ENCODE measurements at regions not wholly inside any gene's neighbourhood (a gene's known extent, or its start where the extent isn't known, plus 50 kb on each side); places are given as distances from the start of the nearest gene placed in this dataset.

DNA sequence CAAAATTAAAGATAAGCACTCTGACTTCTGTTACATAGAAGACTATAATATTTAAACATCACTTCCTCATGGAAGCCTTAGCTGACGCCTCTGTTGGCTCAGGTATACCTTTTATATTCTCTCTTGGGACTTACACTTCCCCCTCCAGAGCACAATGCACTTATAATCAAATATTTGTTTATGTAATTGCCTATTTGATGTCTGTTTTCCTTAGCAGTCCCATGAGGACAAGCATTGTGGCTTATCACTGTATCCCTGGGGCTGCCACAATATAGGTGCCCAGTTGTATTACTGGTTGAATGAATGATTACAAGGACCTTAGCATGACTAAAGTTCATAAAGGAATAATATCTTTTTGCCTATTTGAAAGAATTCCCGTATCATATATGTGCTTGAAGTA is 186.7 kb upstream of the VGLL2 start:
- H3K4me2 ChIP-seq (ENCODE audit: low read length): no peak overlapping the region

DNA sequence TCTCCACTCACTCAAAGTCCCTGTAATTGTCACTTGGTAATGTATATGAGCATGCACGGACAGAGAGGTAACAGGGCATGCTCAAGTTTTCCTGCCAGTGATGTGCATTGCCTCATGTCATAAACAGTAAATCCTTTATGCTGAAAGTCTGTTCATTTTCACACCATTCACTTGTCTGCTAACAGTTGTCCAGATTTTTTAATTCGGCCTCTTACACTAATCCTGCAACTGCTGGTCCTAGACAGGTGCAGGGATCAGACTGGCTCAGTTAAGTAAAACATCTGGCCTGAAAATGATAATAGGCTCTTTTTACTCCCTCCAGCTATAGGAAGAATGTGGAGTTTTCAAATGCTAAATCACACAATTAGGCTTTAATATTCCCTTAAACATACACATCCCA is 185.4 kb upstream of the VGLL2 start:
- no peaks in the 10 kb centered on the region for H3F3A ChIP-seq (ENCODE audit: insufficient read depth, low read length)
- no peaks in the 10 kb centered on the region for H3K79me2 ChIP-seq (ENCODE audit: insufficient read depth, low read length)
- no peak overlapping the region for H2AFZ ChIP-seq (ENCODE audit: low read length)
- no peak overlapping the region for H3K4me2 ChIP-seq (ENCODE audit: low read length)
- H3K27me3 ChIP-seq (ENCODE audit: insufficient read depth, low read length): no peaks in the 10 kb centered on the region
- H3K36me3 ChIP-seq (ENCODE audit: insufficient read depth, low read length): no peaks in the 10 kb centered on the region
- no peak overlapping the region for H3K4me3 ChIP-seq (ENCODE audit: low read depth, low read length, poor library complexity, severe bottlenecking)
- no peaks in the 10 kb centered on the region for H4K20me1 ChIP-seq (ENCODE audit: insufficient read depth, low read length)
- no peak for TF ChIP-seq EZH2 (IDR thresholded peaks at IDR 0.05; ENCODE audit: borderline replicate concordance, low read length)
- TF ChIP-seq, protein P1, sequence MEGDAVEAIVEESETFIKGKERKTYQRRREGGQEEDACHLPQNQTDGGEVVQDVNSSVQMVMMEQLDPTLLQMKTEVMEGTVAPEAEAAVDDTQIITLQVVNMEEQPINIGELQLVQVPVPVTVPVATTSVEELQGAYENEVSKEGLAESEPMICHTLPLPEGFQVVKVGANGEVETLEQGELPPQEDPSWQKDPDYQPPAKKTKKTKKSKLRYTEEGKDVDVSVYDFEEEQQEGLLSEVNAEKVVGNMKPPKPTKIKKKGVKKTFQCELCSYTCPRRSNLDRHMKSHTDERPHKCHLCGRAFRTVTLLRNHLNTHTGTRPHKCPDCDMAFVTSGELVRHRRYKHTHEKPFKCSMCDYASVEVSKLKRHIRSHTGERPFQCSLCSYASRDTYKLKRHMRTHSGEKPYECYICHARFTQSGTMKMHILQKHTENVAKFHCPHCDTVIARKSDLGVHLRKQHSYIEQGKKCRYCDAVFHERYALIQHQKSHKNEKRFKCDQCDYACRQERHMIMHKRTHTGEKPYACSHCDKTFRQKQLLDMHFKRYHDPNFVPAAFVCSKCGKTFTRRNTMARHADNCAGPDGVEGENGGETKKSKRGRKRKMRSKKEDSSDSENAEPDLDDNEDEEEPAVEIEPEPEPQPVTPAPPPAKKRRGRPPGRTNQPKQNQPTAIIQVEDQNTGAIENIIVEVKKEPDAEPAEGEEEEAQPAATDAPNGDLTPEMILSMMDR (IDR thresholded peaks at IDR 0.05; ENCODE audit: low read length): no peak
- H3K27ac ChIP-seq (ENCODE audit: low read depth, low read length, poor library complexity, severe bottlenecking): no peak overlapping the region
- no peaks in the 10 kb centered on the region for H3K4me1 ChIP-seq (ENCODE audit: insufficient read depth, low read length, severe bottlenecking)
- no peak overlapping the region for H3K9ac ChIP-seq (ENCODE audit: low read length)
- H3K9me2 ChIP-seq (ENCODE audit: low read depth, low read length): no peaks in the 10 kb centered on the region
- H3K9me3 ChIP-seq (ENCODE audit: low read length): no peaks in the 10 kb centered on the region

More for the DNA sequence above, 186.7 kb upstream of the VGLL2 start:
- H3K36me3 ChIP-seq (ENCODE audit: insufficient read depth, low read length): no peaks in the 10 kb centered on the region
- no peaks in the 10 kb centered on the region for H3K9me2 ChIP-seq (ENCODE audit: low read depth, low read length)
- no peak overlapping the region for H3K9ac ChIP-seq (ENCODE audit: low read length)
- H3K27me3 ChIP-seq (ENCODE audit: insufficient read depth, low read length): no peaks in the 10 kb centered on the region
- H3K9me3 ChIP-seq (ENCODE audit: low read length): no peaks in the 10 kb centered on the region
- TF ChIP-seq, protein P1 (IDR thresholded peaks at IDR 0.05; ENCODE audit: low read length): no peak
- no peak for TF ChIP-seq EZH2 (IDR thresholded peaks at IDR 0.05; ENCODE audit: borderline replicate concordance, low read length)
- no peak overlapping the region for H3K27ac ChIP-seq (ENCODE audit: low read depth, low read length, poor library complexity, severe bottlenecking)
- H3F3A ChIP-seq (ENCODE audit: insufficient read depth, low read length): no peaks in the 10 kb centered on the region
- H3K4me3 ChIP-seq (ENCODE audit: low read depth, low read length, poor library complexity, severe bottlenecking): no peak overlapping the region
- no peaks in the 10 kb centered on the region for H3K79me2 ChIP-seq (ENCODE audit: insufficient read depth, low read length)
- no peaks in the 10 kb centered on the region for H3K4me1 ChIP-seq (ENCODE audit: insufficient read depth, low read length, severe bottlenecking)
- H4K20me1 ChIP-seq (ENCODE audit: insufficient read depth, low read length): no peaks in the 10 kb centered on the region
- H2AFZ ChIP-seq (ENCODE audit: low read length): no peak overlapping the region

DNA sequence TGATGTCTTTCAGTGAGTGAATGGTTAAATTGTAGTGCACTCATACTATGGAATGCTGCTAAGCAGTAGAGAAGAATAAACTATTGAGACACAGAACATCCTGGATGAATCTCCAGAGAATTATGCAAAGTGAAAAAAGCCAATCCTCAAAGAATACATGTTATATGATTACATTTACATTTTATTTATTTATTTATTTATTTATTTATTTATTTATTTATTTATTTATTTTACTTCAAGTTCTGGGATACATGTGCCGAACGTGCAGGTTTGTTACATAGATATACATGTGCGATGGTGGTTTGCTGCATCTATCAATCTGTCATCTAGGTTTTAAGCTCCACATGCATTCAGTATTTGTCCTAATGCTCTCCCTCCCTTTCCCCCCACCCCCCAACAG is 175.8 kb upstream of the VGLL2 start:
- no peaks in the 10 kb centered on the region for H3K79me2 ChIP-seq (ENCODE audit: insufficient read depth, low read length)
- H3K4me2 ChIP-seq (ENCODE audit: low read length): no peak overlapping the region
- no peak for TF ChIP-seq EZH2 (IDR thresholded peaks at IDR 0.05; ENCODE audit: borderline replicate concordance, low read length)
- TF ChIP-seq, protein P1 (IDR thresholded peaks at IDR 0.05; ENCODE audit: low read length): no peak
- no peaks in the 10 kb centered on the region for H3K4me1 ChIP-seq (ENCODE audit: insufficient read depth, low read length, severe bottlenecking)
- no peak overlapping the region for H3K4me3 ChIP-seq (ENCODE audit: low read depth, low read length, poor library complexity, severe bottlenecking)
- no peaks in the 10 kb centered on the region for H3K27me3 ChIP-seq (ENCODE audit: insufficient read depth, low read length)
- H3K36me3 ChIP-seq (ENCODE audit: insufficient read depth, low read length): no peaks in the 10 kb centered on the region
- H2AFZ ChIP-seq (ENCODE audit: low read length): no peak overlapping the region
- no peaks in the 10 kb centered on the region for H3K9me2 ChIP-seq (ENCODE audit: low read depth, low read length)
- no peaks in the 10 kb centered on the region for H4K20me1 ChIP-seq (ENCODE audit: insufficient read depth, low read length)
- no peaks in the 10 kb centered on the region for H3F3A ChIP-seq (ENCODE audit: insufficient read depth, low read length)
- H3K27ac ChIP-seq (ENCODE audit: low read depth, low read length, poor library complexity, severe bottlenecking): no peak overlapping the region
- H3K9me3 ChIP-seq (ENCODE audit: low read length): no peaks in the 10 kb centered on the region
- H3K9ac ChIP-seq (ENCODE audit: low read length): no peak overlapping the region
